Colonic mucosa (tissue), 4 donors: ENCODE measurements at regions not wholly inside any gene's neighbourhood (a gene's known extent, or its start where the extent isn't known, plus 50 kb on each side); places are given as distances from the start of the nearest gene placed in this dataset.

Experiments
- DNase-seq: peaks from one replicate; pipeline ENCODE4 v3.0.0-alpha.2; 2020
- H3K27ac ChIP-seq: fragments of 200-600 bp; one replicate; pipeline ENCODE4 v1.8.0; 2021
- H3K27me3 ChIP-seq: fragments of 200-600 bp; one replicate; pipeline ENCODE4 v1.8.0; 2021
- H3K36me3 ChIP-seq: fragments of 200-600 bp; one replicate; pipeline ENCODE4 v1.8.0; 2021
- H3K4me1 ChIP-seq: fragments of 200-600 bp; one replicate; pipeline ENCODE4 v1.8.0; 2021; ENCODE audit warnings: mild to moderate bottlenecking
- H3K4me3 ChIP-seq: fragments of 200-600 bp; one replicate; pipeline ENCODE4 v1.8.0; 2021
- H3K9ac ChIP-seq, 2 donors: one replicate each; pipeline ENCODE4 v1.7.0; 2013; ENCODE audit warnings: control low read depth in 2 of 2, low read depth in 2 of 2, low read length in 2 of 2
- H3K9me3 ChIP-seq: fragments of 200-600 bp; one replicate; pipeline ENCODE4 v1.8.0; 2021
- CTCF ChIP-seq: fragments of 200-600 bp; IDR thresholded peaks from one replicate; pipeline ENCODE4 v1.8.0; 2022; ENCODE audit warnings: antibody characterized with exemption, mild to moderate bottlenecking
- intact Hi-C: fragments of 100-400 bp; cut with DNase I; formaldehyde crosslinking; loops from one replicate; pipeline ENCODE4 v1.14.1; 2022
- donor health status: healthy.
- donor health status: DM: no; HTN: no; CAD: no.
- donor health status: DM: no; HTN: no; CAD: no.

GRCh38 chr5:31124651-31125305 is 68.7 kb upstream of the CDH6 start:
- no peak overlapping the region for H3K9ac ChIP-seq
- no peaks in the 10 kb centered on the region for H3K27me3 ChIP-seq
- DNase-seq, result no peak
- no peak overlapping the region for H3K4me3 ChIP-seq
- no peak overlapping the region for H3K27ac ChIP-seq
- TF ChIP-seq CTCF, result no peak
- no peaks in the 10 kb centered on the region for H3K9me3 ChIP-seq
- intact Hi-C loops, result no loop called here
- H3K4me1 ChIP-seq, result no peaks in the 10 kb centered on the region
- H3K36me3 ChIP-seq, result no peaks in the 10 kb centered on the region

- no peak for DNase-seq
- H3K4me3 ChIP-seq, result no peak overlapping the region
- H3K9ac ChIP-seq, result no peak overlapping the region
- TF ChIP-seq CTCF, result no peak
- intact Hi-C loops, result no loop called here
- H3K9me3 ChIP-seq, result no peaks in the 10 kb centered on the region
- H3K27ac ChIP-seq, result no peak overlapping the region
- no peaks in the 10 kb centered on the region for H3K27me3 ChIP-seq
- no peaks in the 10 kb centered on the region for H3K36me3 ChIP-seq
- no peaks in the 10 kb centered on the region for H3K4me1 ChIP-seq
Measured at GRCh38 chr5:31124026-31124425, 69.5 kb upstream of the CDH6 start.

DNA sequence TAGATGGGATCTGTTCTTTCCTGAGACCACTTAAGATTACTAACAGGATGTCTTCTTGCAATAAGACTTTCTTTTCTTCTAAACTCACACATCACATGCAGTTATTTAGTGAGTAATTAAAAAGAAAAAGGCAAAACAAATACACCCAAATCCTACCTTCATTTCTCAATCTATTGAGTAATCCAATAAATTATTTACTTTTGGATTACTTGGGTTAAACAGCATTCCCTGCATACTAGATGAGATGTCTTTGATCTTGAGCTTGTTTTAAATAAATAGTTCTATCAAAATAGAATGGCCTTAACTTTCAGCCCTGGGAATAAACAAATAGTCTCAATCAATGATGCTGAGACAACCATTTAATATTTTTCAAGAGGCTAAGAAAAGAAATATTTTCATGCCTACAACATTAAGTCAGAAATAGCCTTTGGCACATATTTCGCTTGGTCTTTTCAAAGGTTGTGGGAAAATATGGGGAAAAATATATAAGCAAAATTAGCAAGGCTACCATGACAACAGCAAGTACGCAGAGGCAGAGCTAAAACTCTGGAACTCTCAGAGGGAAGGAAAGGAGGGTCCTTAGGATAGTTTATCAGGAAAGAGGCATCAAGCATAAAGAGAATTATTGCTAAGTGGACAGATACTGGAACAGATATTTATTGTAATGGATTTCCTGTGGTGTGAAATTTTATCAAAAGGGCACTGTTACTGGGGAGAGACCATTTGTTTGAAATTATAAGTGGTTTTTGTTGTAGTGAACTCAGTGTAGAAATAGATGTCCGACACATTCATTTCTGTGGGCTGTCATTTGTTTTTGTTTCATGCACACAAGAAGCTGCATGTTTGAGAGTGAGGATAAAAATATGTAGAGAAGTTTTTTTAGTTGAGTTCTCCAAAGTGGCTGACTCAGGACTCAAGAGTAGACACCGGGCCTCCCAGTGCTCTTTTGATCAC is 70.2 kb upstream of the CDH6 start:
- Histone ChIP-seq H3K9me3 (no peaks in the 10 kb centered on the region), H3K4me1 (no peaks in the 10 kb centered on the region), H3K36me3 (no peaks in the 10 kb centered on the region), H3K9ac (no peak overlapping the region), H3K27me3 (no peaks in the 10 kb centered on the region), H3K4me3 (no peak overlapping the region), H3K27ac (no peak overlapping the region)
- no peak for DNase-seq
- no peak for TF ChIP-seq CTCF
- intact Hi-C loops, result no loop called here

DNA sequence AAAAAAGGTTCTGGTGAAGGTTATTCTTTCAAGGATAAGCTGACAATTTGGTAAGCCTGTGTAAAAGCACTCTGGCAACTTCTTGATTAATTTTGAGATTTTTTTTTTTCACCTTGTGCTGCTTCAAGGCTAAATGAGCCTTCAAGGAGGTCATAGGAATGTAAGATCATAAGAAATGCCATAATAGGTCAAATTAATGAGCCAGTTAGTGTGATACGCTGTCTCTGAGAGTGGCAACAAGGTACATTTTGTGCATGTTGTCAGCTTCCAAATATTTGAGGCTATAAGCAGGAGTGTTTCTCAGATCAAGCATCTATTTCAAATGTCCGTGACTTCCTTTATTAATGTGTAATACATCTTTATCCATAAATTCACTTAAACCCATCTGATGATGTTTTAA is 72.3 kb upstream of the CDH6 start:
- Histone ChIP-seq H3K4me1 (no peaks in the 10 kb centered on the region), H3K36me3 (no peaks in the 10 kb centered on the region), H3K9me3 (no peaks in the 10 kb centered on the region), H3K4me3 (no peak overlapping the region), H3K9ac (no peak overlapping the region), H3K27ac (no peak overlapping the region), H3K27me3 (no peaks in the 10 kb centered on the region)
- intact Hi-C loops, result no loop called here
- TF ChIP-seq CTCF, result no peak
- no peak for DNase-seq

GRCh38 chr5:31120642-31120948 is 72.9 kb upstream of the CDH6 start:
- no peaks in the 10 kb centered on the region for H3K9me3 ChIP-seq
- H3K9ac ChIP-seq, result no peak overlapping the region
- no peak overlapping the region for H3K27ac ChIP-seq
- DNase-seq, result no peak
- TF ChIP-seq CTCF, result no peak
- no peaks in the 10 kb centered on the region for H3K27me3 ChIP-seq
- H3K36me3 ChIP-seq, result no peaks in the 10 kb centered on the region
- H3K4me3 ChIP-seq, result no peak overlapping the region
- no peaks in the 10 kb centered on the region for H3K4me1 ChIP-seq
- intact Hi-C loops, result no loop called here
